HCEC 1CT (cell line): ENCODE measurements at regions not wholly inside any gene's neighbourhood (a gene's known extent, or its start where the extent isn't known, plus 50 kb on each side); places are given as distances from the start of the nearest gene placed in this dataset.
A peak's percentile ranks its signal among the peaks of the same experiment; 100 is the strongest.

ENCODE experiments used
- DNase-seq: peaks from one replicate; pipeline ENCODE4 v3.0.0-alpha.2; 2017

- DNase-seq = peak; percentile 10
Observed at GRCh38 chr10:93180482-93180931, 106.8 kb downstream of the CYP26A1 start.

GRCh38 chr10:93181271-93182048 lies 107.8 kb downstream of the CYP26A1 start:
- no peak for DNase-seq

DNA sequence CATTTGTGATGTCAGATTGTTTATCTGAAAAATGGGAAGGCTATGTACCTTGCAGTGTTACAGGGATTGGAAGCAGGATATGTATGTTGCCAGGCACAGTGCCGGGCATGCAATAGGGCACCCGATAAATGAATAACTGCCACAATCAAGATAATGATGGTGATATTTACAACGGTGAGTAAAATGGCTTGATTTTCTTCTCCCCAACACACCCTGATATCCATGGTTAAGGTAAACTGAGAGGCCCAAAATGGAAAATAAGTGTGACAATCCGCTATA lies 108.3 kb downstream of the CYP26A1 start:
- DNase-seq = no peak

GRCh38 chr10:93182790-93183189 lies 109.1 kb downstream of the CYP26A1 start:
- DNase-seq = no peak

GRCh38 chr10:93186653-93187052 lies 113.0 kb downstream of the CYP26A1 start:
- no peak for DNase-seq

- no peak for DNase-seq
Observed at GRCh38 chr10:93189944-93190343, 116.3 kb downstream of the CYP26A1 start.

GRCh38 chr10:93190372-93190771 lies 116.7 kb downstream of the CYP26A1 start:
- DNase-seq = no peak

DNA sequence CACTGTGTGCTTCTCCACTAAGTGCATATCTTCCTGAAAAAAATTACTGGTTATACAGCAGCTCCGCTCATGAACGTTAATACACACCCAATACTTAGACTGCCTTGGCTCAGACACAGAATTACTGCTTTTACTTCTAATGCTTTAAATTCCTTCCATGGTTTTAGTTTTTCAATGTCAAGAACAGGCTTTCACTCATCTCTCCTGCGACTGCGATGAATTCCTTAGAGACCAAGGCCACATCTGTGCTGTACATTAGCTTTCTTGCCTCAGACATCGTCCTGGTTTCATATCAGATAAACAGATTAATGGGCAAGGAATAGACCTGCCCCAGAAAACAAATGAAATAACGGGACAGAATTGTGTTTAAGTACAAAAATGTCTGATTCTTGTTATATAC lies 120.2 kb downstream of the CYP26A1 start:
- no peak for DNase-seq

GRCh38 chr10:93198401-93199131 lies 124.9 kb downstream of the CYP26A1 start:
- DNase-seq = peak; percentile 7

GRCh38 chr10:93199191-93199751 lies 125.6 kb downstream of the CYP26A1 start:
- peak; percentile 25 for DNase-seq

DNA sequence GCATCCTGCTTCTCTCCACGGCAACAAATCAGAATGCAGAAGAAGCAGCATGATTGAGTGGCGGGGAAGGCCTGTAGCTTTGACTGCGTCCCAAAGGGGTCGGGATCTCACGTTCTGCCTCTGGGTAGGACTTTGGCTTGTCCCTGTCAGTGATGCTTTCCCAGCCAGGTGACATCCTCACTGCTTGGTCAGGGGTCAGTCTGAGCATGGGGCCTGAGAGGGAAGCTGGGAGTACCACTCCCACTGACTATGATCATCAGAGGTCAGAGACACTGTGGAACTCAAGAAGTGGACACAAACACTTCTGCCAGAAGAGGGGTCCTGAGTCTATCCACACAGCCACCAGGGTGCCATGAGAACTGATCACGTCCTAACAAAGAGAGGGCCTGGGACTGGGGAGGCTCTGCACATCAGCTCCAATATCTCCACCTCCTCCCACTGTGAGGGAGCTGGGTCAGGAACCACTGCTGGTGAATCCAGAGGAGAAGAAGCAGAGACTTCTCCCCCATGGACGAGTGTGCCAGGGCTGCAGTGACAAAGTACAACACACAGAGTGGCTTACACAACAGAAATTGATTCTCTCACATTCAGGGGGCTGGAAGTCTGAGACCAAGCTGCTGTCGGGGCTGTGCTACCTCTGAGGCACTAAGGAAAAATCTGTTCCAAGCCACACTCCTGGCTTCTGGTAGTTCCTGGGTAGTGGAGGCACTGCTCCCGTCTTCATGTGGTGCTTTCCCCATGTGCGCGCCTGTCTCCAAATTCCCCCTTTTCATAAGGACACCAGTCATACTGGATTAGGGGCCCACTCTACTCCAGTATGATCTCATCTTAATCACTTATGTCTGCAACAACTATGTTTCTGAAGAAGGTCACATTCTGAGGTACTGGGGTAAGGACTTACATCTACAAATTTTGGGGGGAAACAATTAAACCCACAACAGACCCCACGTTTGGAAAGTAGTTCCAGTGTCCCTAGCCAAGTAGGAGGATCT lies 131.1 kb downstream of the CYP26A1 start:
- DNase-seq = no peak

- DNase-seq = no peak
Observed at GRCh38 chr10:93206652-93207051, 133.0 kb downstream of the CYP26A1 start.

- DNase-seq = peak; percentile 21
Observed at GRCh38 chr10:93208717-93209464, 135.2 kb downstream of the CYP26A1 start.

DNA sequence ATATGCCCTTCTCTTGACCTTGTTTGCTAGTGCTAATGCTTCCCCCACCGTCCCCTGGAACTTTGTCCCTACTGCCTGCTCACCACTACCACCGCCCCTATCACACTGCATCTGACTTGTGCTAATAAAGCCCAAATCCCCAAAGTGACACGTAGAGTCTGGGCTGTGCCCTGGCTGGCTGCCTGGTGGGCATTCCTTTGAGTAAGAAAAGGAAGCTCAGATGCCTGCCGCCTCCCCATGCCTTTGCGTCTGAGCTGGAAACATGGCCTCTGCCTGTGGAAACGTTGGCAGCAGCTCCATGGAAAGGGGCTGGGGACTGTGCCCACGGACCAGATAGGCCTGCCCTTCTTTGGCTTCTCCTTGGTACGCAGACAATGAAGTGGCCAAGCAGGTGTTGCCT lies 138.3 kb downstream of the CYP26A1 start:
- no peak for DNase-seq

- DNase-seq = no peak
Observed at GRCh38 chr10:93215312-93215711, 141.6 kb downstream of the CYP26A1 start.

DNA sequence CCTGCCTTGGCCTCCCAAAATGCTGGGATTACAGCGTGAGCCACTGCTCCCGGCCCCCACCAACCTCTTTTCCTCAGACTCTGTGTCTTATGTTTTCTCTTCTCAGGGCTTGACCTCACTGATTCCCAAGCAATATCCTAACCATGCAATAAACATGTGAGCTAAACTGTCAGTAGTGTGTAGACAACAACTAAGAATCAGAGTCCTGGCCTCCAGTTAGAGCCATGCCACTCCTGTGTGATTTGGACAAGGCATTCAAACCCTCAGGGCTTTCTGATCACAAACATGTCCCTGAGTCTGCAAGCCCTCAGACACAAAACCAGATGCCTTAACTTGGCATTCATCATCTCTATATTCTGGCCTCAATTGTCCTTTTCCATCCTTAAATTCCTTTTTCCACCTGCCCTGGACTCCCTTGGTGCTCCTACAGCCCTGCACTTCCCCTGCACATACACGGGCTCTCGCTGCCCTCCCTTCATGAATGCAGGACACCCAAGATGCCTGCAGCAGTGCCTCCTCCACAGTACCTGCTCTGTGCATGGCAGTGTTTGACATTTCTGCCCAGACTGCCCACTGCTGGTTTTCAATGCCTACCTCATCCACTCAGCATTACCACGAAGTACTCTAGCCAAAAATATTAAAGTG lies 142.8 kb downstream of the CYP26A1 start:
- DNase-seq = no peak

GRCh38 chr10:93218386-93218785 lies 144.7 kb downstream of the CYP26A1 start:
- DNase-seq = no peak

DNA sequence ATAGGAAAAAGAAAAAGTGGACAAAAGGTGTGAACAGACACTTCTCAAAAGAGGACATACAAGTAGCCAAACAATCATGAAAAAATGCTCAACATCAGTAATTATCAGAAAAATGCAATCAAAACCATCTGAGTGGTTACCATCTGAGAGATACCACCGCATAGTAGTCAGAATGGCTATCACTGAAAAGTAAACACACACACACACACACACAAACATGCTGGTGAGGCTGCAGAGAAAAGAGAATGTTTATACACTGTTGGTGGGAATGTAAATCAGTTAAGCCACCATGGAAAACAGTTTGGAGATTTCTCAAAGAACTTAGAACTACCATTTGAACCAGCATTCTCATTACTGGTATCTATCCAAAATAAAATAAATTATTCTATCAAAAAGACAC lies 145.7 kb downstream of the CYP26A1 start:
- DNase-seq = no peak

GRCh38 chr10:93220296-93221170 lies 146.8 kb downstream of the CYP26A1 start:
- no peak for DNase-seq

GRCh38 chr10:93221171-93221496 lies 147.4 kb downstream of the CYP26A1 start:
- no peak for DNase-seq

GRCh38 chr10:93221521-93221920 lies 147.8 kb downstream of the CYP26A1 start:
- no peak for DNase-seq
